Left ventricle myocardium inferior (tissue), 1 donor: ENCODE measurements at regions not wholly inside any gene's neighbourhood (a gene's known extent, or its start where the extent isn't known, plus 50 kb on each side); places are given as distances from the start of the nearest gene placed in this dataset.
"Not testable (repeated sequence)": the region's sequence is repeated elsewhere in the genome, so short reads cannot be mapped to it uniquely, and the experiment has no call there.

Experiments
- DNase-seq: peaks from one replicate; pipeline ENCODE4 v3.0.0-alpha.2; 2020
- H3K27ac ChIP-seq: fragments of 200-600 bp; replicated peaks from 2 replicates; pipeline ENCODE4 v1.8.0; 2021
- H3K27me3 ChIP-seq: fragments of 200-600 bp; 2 replicates; pipeline ENCODE4 v1.8.0; 2021; ENCODE audit warnings: low read depth
- H3K36me3 ChIP-seq: fragments of 200-600 bp; 2 replicates; pipeline ENCODE4 v1.8.0; 2021
- H3K4me1 ChIP-seq: fragments of 200-600 bp; 2 replicates; pipeline ENCODE4 v1.8.0; 2021
- H3K4me3 ChIP-seq: fragments of 200-600 bp; 2 replicates; pipeline ENCODE4 v1.8.0; 2021; ENCODE audit warnings: mild to moderate bottlenecking, moderate library complexity
- H3K9me3 ChIP-seq: fragments of 200-600 bp; replicated peaks from 2 replicates; pipeline ENCODE4 v1.8.0; 2021
- intact Hi-C: fragments of 100-400 bp; cut with micrococcal nuclease; formaldehyde crosslinking; loops from one replicate; pipeline ENCODE4 v1.11.0; 2022
- TF ChIP-seq, protein P1 (sequence below): fragments of 200-600 bp; IDR thresholded peaks from 2 replicates; pipeline ENCODE4 v1.8.0; 2021; ENCODE audit warnings: antibody characterized with exemption, mild to moderate bottlenecking, borderline replicate concordance
- donor health status: DM: no; HTN: yes; CAD: no; lungs with severe emphysema.

GRCh38 chr13:64078025-64078424 lies 2662.4 kb upstream of the PCDH20 start:
- no peak overlapping the region for H3K27ac ChIP-seq
- H3K9me3 ChIP-seq: peaks cover 24% of the 10 kb centered on the region
- intact Hi-C loops: no loop called here
- H3K4me1 ChIP-seq: no peaks in the 10 kb centered on the region
- TF ChIP-seq, protein P1, sequence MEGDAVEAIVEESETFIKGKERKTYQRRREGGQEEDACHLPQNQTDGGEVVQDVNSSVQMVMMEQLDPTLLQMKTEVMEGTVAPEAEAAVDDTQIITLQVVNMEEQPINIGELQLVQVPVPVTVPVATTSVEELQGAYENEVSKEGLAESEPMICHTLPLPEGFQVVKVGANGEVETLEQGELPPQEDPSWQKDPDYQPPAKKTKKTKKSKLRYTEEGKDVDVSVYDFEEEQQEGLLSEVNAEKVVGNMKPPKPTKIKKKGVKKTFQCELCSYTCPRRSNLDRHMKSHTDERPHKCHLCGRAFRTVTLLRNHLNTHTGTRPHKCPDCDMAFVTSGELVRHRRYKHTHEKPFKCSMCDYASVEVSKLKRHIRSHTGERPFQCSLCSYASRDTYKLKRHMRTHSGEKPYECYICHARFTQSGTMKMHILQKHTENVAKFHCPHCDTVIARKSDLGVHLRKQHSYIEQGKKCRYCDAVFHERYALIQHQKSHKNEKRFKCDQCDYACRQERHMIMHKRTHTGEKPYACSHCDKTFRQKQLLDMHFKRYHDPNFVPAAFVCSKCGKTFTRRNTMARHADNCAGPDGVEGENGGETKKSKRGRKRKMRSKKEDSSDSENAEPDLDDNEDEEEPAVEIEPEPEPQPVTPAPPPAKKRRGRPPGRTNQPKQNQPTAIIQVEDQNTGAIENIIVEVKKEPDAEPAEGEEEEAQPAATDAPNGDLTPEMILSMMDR: no peak
- no peak overlapping the region for H3K4me3 ChIP-seq
- no peaks in the 10 kb centered on the region for H3K36me3 ChIP-seq
- H3K27me3 ChIP-seq: no peaks in the 10 kb centered on the region
- DNase-seq: no peak

DNA sequence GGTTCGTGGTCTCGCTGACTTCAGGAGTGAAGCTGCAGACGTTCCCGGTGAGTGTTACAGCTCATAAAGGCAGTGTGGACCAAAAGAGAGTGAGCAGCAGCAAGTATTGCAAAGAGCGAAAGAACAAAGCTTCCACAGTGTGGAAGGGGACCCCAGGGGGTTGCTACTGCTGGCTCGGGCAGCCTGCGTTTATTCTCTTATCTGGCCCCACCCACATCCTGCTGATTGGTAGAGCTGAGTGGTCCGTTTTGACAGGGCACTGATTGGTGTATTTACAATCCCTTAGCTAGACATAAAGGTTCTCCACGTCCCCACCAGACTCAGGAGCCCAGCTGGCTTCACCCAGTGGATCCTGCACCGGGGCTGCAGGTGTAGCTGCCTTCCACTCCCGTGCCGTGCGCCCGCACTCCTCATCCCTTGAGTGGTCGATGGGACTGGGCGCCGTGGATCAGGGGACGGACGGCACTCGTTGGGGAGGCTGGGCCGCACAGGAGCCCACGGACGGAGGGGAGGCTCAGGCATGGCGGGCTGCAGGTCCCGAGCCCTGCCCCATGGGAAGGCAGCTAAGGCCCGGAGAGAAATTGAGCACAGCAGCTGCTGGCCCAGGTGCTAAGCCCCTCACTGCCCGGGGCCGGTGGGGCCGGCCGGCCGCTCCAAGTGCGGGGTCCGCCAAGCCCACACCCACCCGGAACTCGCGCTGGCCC lies 2661.6 kb upstream of the PCDH20 start:
- H3K9me3 ChIP-seq: peaks cover 21% of the 10 kb centered on the region
- H3K27me3 ChIP-seq, H3K4me3 ChIP-seq, H3K4me1 ChIP-seq, H3K27ac ChIP-seq, DNase-seq, H3K36me3 ChIP-seq, intact Hi-C loops: not testable (repeated sequence)

- H3K27me3 ChIP-seq: no peaks in the 10 kb centered on the region
- intact Hi-C loops: no loop called here
- peaks cover 13% of the 10 kb centered on the region for H3K9me3 ChIP-seq
- TF ChIP-seq, protein P1: no peak
- no peak overlapping the region for H3K4me3 ChIP-seq
- DNase-seq: no peak
- no peaks in the 10 kb centered on the region for H3K36me3 ChIP-seq
- H3K4me1 ChIP-seq: no peaks in the 10 kb centered on the region
- no peak overlapping the region for H3K27ac ChIP-seq
Observed at GRCh38 chr13:64075543-64076271, 2660.1 kb upstream of the PCDH20 start.

DNA sequence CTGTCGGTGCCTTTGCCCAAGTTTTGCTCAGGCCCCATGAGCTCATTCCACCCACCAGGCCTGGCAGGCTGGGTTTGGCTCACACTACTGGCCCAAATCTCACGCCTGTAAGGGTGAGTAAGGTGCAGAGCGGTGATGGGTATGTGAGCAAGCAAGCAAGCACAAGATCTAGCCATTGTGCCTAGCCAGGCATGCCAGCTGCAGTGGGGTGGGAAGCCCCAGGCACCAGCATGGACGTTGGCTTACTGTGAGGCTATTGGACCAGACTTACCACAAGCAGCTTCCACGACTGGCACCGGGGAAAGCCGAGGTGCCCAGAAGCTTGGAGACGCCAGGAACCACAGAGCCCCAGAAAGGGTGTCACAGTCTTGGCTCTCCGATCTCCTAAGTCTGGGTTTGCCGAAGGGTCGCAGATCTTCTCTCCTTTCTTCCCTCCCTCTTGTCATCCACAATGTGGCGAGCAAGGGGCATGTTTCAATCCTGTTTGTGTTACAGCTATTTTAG lies 2659.4 kb upstream of the PCDH20 start:
- DNase-seq: no peak
- intact Hi-C loops: no loop called here
- H3K36me3 ChIP-seq: no peaks in the 10 kb centered on the region

GRCh38 chr13:64073203-64073602 lies 2657.6 kb upstream of the PCDH20 start:
- DNase-seq: no peak
- Histone ChIP-seq H3K36me3 (no peaks in the 10 kb centered on the region), H3K4me3 (no peak overlapping the region), H3K27ac (no peak overlapping the region), H3K27me3 (no peaks in the 10 kb centered on the region), H3K9me3 (peaks cover 13% of the 10 kb centered on the region), H3K4me1 (no peaks in the 10 kb centered on the region)
- TF ChIP-seq, protein P1: no peak
- intact Hi-C loops: no loop called here

More for the DNA sequence above, 2659.4 kb upstream of the PCDH20 start:
- TF ChIP-seq, protein P1: no peak
- H3K4me3 ChIP-seq: no peak overlapping the region
- H3K27ac ChIP-seq: no peak overlapping the region
- H3K27me3 ChIP-seq: no peaks in the 10 kb centered on the region
- H3K9me3 ChIP-seq: peaks cover 13% of the 10 kb centered on the region
- H3K4me1 ChIP-seq: no peaks in the 10 kb centered on the region

GRCh38 chr13:64071352-64071751 lies 2655.7 kb upstream of the PCDH20 start:
- intact Hi-C loops: no loop called here
- H3K27me3 ChIP-seq: no peaks in the 10 kb centered on the region
- no peak for DNase-seq
- H3K9me3 ChIP-seq: peaks cover 7% of the 10 kb centered on the region
- TF ChIP-seq, protein P1: no peak
- H3K36me3 ChIP-seq: no peaks in the 10 kb centered on the region
- no peak overlapping the region for H3K27ac ChIP-seq
- H3K4me1 ChIP-seq: no peaks in the 10 kb centered on the region
- no peak overlapping the region for H3K4me3 ChIP-seq
